Tibial nerve (tissue), 4 donors: ENCODE measurements at regions not wholly inside any gene's neighbourhood (a gene's known extent, or its start where the extent isn't known, plus 50 kb on each side); places are given as distances from the start of the nearest gene placed in this dataset.

Experiments
- CTCF ChIP-seq, 5 experiments: fragments of 200-600 bp in 3 of 5; fragments of 450-650 bp in 2 of 5; sonication (generic) in 3 of 5; IDR thresholded peaks; one replicate each; pipeline ENCODE4 v1.5.1; 2016 to 2019; ENCODE audit warnings: antibody characterized with exemption in 5 of 5, mild to moderate bottlenecking in 3 of 5, moderate library complexity in 2 of 5
- EP300 ChIP-seq, 2 donors: sonication (generic); formaldehyde crosslinking; IDR thresholded peaks; one replicate each; pipeline ENCODE4 v1.6.1; 2017; ENCODE audit warnings: antibody characterized with exemption in 2 of 2, mild to moderate bottlenecking in 1 of 2
- POLR2A ChIP-seq, 2 donors: fragments of 450-650 bp; IDR thresholded peaks; one replicate each; pipeline ENCODE4 v1.6.1; 2017; ENCODE audit warnings: antibody characterized with exemption in 2 of 2, mild to moderate bottlenecking in 2 of 2, moderate library complexity in 2 of 2

- TF ChIP-seq POLR2A (IDR thresholded peaks at IDR 0.05) (no peak), CTCF (IDR thresholded peaks at IDR 0.05) (no peak), EP300 (IDR thresholded peaks at IDR 0.05) (no peak)
Measured at GRCh38 chr9:119986713-119987112, 593.3 kb downstream of the CDK5RAP2 start.
